ENCODE measurements at regions not wholly inside any gene's neighbourhood (a gene's known extent, or its start where the extent isn't known, plus 50 kb on each side); places are given as distances from the start of the nearest gene placed in this dataset.

- TF ChIP-seq CTCF (IDR thresholded peaks at IDR 0.05; ENCODE audit: insufficient read depth, low read depth, low read length) (no peak), EZH2 (IDR thresholded peaks at IDR 0.05; ENCODE audit: insufficient read depth, low read length) (no peak)
Observed at GRCh38 chr6:101011186-101011585, 130.1 kb upstream of the ASCC3 start.
